EL (cell line): ENCODE measurements at regions not wholly inside any gene's neighbourhood (a gene's known extent, or its start where the extent isn't known, plus 50 kb on each side); places are given as distances from the start of the nearest gene placed in this dataset.
"Not testable (repeated sequence)": the region's sequence is repeated elsewhere in the genome, so short reads cannot be mapped to it uniquely, and the experiment has no call there.

ENCODE experiments used
- DNase-seq: peaks from one replicate; pipeline ENCODE4 v3.0.0-alpha.2; 2016

GRCh38 chr5:72584466-72584865 lies 77.3 kb upstream of the ZNF366 start:
- no peak for DNase-seq

DNA sequence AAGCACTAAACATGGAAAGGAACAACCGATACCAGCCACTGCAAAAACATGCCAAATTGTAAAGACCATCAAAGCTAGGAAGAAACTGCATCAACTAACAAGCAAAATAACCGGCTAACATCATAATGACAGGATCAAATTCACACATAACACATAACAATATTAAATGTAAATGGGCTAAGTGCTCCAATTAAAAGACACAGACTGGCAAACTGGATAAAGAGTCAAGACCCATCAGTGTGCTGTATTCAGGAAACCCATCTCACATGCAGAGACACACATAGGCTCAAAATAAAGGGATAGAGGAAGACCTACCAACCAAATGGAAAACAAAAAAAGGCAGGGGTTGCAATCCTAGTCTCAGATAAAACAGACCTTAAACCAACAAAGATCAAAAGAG lies 72.1 kb upstream of the ZNF366 start:
- DNase-seq = not testable (repeated sequence)

GRCh38 chr5:72572236-72572765 lies 65.1 kb upstream of the ZNF366 start:
- no peak for DNase-seq

DNA sequence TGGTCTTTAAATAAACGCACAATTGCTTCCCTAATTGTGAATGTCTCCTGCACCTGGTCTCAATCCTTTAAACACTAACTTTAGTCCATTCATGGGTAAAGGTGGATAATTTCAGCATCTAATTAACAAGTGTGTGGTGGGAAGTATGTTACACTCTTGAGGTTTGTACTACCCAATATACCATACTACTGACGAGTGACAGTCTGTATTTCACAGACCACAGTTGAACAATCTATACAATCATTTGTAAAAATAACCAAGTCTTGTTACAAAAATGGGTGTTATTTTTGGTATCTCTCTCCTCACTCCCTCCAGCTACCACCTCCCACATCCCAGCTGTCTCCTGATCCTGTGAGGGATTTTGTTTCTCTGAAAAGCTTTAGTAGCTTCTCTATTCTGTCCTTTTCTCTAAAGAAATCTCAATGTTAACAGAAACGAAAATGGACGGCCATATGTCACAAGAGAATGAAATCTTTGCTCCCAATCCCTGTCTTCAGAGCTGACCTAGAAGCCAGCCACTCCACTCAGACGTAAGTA lies 62.3 kb upstream of the ZNF366 start:
- DNase-seq = no peak

DNA sequence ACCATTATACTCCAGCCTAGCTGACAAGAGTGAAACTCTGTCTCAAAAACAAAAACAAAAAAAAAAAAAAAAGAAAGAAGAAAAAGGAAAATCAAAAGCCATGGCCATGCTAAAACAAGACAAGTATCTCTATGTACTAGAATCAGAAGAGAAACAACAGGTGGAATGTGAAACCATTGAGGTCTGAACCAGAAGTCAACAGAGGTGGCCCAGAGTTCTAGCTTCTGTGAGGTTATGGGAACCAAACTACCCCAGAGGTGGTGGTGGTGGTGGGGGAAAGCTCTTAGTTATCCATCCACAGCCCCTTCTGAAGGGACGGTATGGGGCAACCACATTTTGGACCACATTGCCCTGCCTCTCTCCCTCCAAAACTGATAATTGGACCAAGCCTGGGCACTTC lies 59.5 kb upstream of the ZNF366 start:
- DNase-seq = no peak

- DNase-seq = no peak
These were observed 58.5 kb upstream of the ZNF366 start for GRCh38 chr5:72565513-72566289.

GRCh38 chr5:72562717-72563116 lies 55.5 kb upstream of the ZNF366 start:
- no peak for DNase-seq

GRCh38 chr5:72561148-72561972 lies 54.1 kb upstream of the ZNF366 start:
- no peak for DNase-seq

DNA sequence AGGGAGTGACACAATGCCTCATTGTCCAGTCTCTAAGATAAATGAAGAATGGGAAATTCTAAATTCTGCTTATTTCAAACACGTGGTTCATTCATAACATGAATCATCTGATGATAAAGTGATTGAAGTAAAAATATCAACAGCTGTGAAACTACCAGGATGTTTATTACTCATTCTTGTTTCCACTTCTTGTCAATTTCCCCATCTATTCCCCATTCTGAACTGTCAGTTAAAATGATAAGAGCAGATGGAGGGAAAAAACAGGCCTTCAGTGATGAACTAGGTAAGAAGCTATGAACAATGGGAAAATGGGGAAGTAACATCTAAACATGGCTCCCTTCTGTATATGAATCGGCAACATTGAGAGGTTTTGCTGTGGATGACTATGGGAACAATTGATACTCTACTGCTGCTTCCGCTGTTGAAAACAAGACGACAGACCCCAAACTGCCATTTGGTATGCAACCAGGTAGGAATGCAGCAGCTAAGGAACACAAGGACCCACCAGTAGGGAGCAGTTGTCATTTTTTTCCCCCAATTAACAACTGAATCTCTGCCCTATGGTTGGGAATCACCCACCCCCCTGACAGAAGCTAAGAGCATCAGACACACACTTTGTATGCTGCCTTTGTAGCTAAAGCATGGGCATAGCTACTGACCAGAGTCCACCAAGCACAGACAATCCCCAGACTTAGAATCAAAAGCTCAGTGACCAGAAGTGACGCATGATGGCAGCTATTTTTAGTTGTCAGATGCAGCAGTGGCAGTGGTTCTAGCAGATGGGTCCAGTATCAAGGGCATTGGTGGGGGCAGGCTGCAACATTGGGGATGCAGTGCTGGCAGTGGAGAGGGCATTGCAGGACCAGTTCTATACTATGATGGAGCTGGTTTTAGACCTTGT lies 52.9 kb upstream of the ZNF366 start:
- no peak for DNase-seq

DNA sequence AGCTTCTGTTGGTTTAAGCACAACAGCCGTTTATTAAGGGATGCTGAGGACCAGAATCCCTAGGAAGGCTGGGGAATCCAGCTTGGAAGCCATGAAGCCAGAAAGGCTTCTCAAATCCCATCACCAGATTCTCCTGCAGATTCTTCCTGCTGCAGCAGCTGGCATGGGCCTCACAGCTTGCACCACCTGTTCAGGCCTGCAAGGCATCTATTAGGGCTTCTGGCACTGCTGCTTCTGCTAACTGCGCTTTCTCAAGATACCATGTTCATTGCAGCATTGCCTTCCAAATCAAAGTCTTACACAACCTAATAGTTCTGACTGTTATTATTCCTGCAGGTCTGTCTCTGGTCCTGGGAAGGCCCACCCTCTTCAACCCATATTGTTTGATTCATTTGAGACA lies 51.2 kb upstream of the ZNF366 start:
- no peak for DNase-seq

DNA sequence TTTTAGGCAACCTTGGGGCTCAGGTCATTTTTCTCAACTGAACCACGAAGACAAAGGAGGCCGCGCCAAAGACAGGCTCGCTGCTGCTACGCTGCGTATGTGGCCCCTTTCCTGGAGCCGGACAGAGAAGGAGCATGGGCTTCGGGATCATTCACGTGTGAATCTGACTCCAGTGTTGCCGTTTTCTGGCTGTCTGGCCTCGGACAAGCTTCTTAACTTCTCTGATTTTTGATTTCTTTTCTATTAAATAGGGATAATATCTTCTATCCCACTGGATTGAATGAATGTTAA lies 50.8 kb upstream of the ZNF366 start:
- no peak for DNase-seq

- DNase-seq = no peak
These were observed 50.2 kb upstream of the ZNF366 start for GRCh38 chr5:72557167-72558045.
